ENCODE measurements at regions not wholly inside any gene's neighbourhood (a gene's known extent, or its start where the extent isn't known, plus 50 kb on each side); places are given as distances from the start of the nearest gene placed in this dataset.

- Histone ChIP-seq H3K4me3 (no peak overlapping the region), H3K27ac (no peak overlapping the region), H3K4me1 (no peaks in the 10 kb centered on the region), H3K9me3 (no peaks in the 10 kb centered on the region), H3K27me3 (no peaks in the 10 kb centered on the region), H3K36me3 (replicated peaks in 1 of 2; ENCODE audit: insufficient read depth in 1 of 2, low read depth in 2 of 2) (no peaks in the 10 kb centered on the region)
- no peak for ATAC-seq
- no peak for DNase-seq
- TF ChIP-seq POLR2A (IDR thresholded peaks at IDR 0.05), result no peak
- TF ChIP-seq CTCF (IDR thresholded peaks at IDR 0.05), result no peak
- intact Hi-C loops (cut with DNase I), result no loop called here
- 90 to 94% methylated on average over 10 to 11 of the region's 12 CpGs for WGBS, 2 donors
These were observed 962.5 kb downstream of the RPA4 start for GRCh38 chrX:97846228-97846627.

DNA sequence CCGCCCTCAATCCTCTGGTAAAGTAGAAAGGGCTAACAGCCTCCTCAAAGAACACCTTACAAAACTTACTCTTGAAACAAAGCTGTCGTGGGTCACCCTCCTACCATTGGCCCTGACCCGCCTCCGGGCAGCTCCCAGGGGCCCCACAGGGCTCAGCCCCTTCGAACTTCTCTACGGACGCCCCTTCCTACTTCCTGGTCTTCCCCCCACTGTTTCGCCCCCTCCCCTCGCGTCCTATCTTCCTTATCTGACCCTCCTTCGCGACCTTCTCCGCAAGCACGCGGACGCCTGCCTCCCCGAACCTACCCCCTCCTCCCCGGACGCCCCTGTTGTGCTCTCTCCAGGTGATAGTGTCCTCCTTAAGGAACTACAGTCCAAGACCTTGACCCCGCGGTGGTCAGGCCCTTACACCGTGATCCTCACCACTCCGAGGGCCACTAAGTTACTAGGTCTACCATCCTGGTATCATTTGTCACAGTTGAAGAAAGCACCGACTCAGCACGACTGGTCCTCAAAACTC, 963.1 kb downstream of the RPA4 start:
- H3K27me3 ChIP-seq, result no peaks in the 10 kb centered on the region
- no peak overlapping the region for H3K27ac ChIP-seq
- no peaks in the 10 kb centered on the region for H3K4me1 ChIP-seq
- DNase-seq, result no peak
- no peak overlapping the region for H3K4me3 ChIP-seq
- no peak for ATAC-seq
- WGBS, 2 donors, result 84 to 95% methylated on average over 10 to 24 of the region's 25 CpGs
- H3K36me3 ChIP-seq (replicated peaks in 1 of 2; ENCODE audit: insufficient read depth in 1 of 2, low read depth in 2 of 2), result no peaks in the 10 kb centered on the region
- intact Hi-C loops (cut with DNase I), result no loop called here
- TF ChIP-seq POLR2A (IDR thresholded peaks at IDR 0.05) (no peak), CTCF (IDR thresholded peaks at IDR 0.05) (no peak)
- H3K9me3 ChIP-seq, result no peaks in the 10 kb centered on the region

DNA sequence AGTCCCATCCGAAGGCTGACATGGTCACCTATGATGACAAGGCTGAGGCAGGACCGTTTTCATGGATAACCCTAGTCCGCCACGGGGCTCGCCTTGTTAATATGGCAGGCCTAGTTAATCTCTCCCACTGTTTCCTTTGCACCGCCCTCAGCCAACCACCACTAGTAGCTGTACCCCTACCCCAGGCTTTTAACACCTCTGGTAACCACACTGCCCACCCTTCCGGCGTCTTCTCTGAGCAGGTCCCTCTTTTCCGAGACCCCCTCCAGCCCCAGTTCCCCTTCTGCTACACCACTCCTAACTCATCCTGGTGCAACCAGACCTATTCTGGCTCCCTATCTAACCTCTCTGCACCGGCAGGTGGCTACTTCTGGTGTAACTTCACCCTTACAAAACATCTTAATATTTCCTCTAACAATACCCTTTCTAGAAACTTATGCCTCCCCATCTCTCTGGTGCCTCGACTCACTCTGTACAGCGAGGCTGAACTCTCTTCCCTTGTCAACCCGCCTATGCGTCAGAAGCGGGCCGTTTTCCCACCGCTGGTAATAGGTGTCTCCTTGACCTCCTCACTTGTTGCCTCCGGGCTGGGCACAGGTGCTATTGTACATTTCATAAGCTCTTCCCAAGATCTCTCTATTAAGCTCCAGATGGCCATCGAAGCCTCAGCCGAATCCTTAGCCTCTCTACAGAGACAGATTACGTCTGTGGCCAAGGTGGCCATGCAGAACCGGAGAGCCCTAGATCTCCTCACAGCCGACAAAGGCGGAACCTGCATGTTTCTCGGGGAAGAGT, 964.4 kb downstream of the RPA4 start:
- H3K36me3 ChIP-seq (replicated peaks in 1 of 2; ENCODE audit: insufficient read depth in 1 of 2, low read depth in 2 of 2), result no peaks in the 10 kb centered on the region
- no peak for TF ChIP-seq CTCF (IDR thresholded peaks at IDR 0.05)
- no peak for TF ChIP-seq POLR2A (IDR thresholded peaks at IDR 0.05)
- DNase-seq (no peak), ATAC-seq (no peak)
- H3K27me3 ChIP-seq, result no peaks in the 10 kb centered on the region
- intact Hi-C loops (cut with DNase I), result no loop called here
- 82 to 85% methylated on average over 21 of the region's 25 CpGs for WGBS, 2 donors
- H3K27ac ChIP-seq, result no peak overlapping the region
- H3K4me1 ChIP-seq, result no peaks in the 10 kb centered on the region
- no peak overlapping the region for H3K4me3 ChIP-seq
- no peaks in the 10 kb centered on the region for H3K9me3 ChIP-seq

- intact Hi-C loops (cut with DNase I), result no loop called here
- H3K9me3 ChIP-seq, result no peaks in the 10 kb centered on the region
- no peaks in the 10 kb centered on the region for H3K36me3 ChIP-seq (replicated peaks in 1 of 2; ENCODE audit: insufficient read depth in 1 of 2, low read depth in 2 of 2)
- no peak overlapping the region for H3K27ac ChIP-seq
- TF ChIP-seq POLR2A (IDR thresholded peaks at IDR 0.05) (no peak), CTCF (IDR thresholded peaks at IDR 0.05) (no peak)
- H3K4me1 ChIP-seq, result no peaks in the 10 kb centered on the region
- DNase-seq, result no peak
- no peak for ATAC-seq
- H3K27me3 ChIP-seq, result no peaks in the 10 kb centered on the region
- H3K4me3 ChIP-seq, result no peak overlapping the region
These were observed 966.2 kb downstream of the RPA4 start for GRCh38 chrX:97849951-97850350.

- ATAC-seq (no peak), DNase-seq (no peak)
- H3K27ac ChIP-seq, result no peak overlapping the region
- H3K36me3 ChIP-seq (replicated peaks in 1 of 2; ENCODE audit: insufficient read depth in 1 of 2, low read depth in 2 of 2), result no peaks in the 10 kb centered on the region
- intact Hi-C loops (cut with DNase I), result no loop called here
- WGBS, 2 donors, result 31 to 41% methylated on average over 1 of the region's 1 CpG
- H3K4me3 ChIP-seq, result no peak overlapping the region
- H3K27me3 ChIP-seq, result no peaks in the 10 kb centered on the region
- H3K4me1 ChIP-seq, result no peaks in the 10 kb centered on the region
- H3K9me3 ChIP-seq, result no peaks in the 10 kb centered on the region
- TF ChIP-seq CTCF (IDR thresholded peaks at IDR 0.05), result no peak
- TF ChIP-seq POLR2A (IDR thresholded peaks at IDR 0.05), result no peak
These were observed 967.2 kb downstream of the RPA4 start for GRCh38 chrX:97850911-97851310.
